ENCODE measurements at regions not wholly inside any gene's neighbourhood (a gene's known extent, or its start where the extent isn't known, plus 50 kb on each side); places are given as distances from the start of the nearest gene placed in this dataset.

DNA sequence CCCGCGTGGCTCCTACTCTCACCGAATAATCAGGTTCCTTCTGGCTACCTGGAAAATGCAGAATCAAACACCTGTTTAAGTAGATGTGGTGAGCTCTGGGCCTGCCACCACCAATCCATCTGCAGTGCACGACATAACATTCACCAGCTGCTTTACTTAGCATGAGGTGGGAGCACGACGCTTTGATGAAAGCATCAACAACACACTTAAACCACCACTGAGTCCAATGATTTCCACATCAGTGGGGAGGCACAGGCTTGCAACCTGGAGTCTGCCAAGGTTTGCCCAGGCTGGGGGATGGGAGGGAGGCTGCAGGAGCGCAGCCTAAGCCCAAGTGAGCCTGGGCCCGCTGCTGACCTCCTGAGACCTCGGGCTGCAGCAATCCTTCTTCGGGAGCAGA lies 415.5 kb downstream of the MEIS1 start:
- no peak for DNase-seq

DNA sequence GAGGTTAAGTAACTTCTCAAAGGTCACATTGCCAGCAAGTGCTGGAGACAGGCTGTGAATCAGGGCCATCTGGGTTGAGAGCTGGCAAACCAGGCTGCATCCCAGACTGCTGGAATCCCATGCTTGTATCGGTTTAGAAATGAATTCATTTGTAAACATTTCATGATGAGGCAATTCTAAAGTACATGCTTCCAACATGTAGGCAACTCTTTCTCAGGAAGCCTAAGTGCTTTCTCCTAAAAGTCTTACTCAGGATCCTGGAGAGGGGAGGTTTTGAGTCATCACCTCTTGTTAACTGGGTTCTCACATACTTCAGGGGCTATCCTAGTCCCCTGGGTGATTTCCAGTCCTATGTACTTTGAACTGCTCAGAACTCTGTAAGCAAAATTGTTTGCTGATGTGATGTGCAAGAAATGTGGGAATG lies 416.5 kb downstream of the MEIS1 start:
- no peak for DNase-seq

DNA sequence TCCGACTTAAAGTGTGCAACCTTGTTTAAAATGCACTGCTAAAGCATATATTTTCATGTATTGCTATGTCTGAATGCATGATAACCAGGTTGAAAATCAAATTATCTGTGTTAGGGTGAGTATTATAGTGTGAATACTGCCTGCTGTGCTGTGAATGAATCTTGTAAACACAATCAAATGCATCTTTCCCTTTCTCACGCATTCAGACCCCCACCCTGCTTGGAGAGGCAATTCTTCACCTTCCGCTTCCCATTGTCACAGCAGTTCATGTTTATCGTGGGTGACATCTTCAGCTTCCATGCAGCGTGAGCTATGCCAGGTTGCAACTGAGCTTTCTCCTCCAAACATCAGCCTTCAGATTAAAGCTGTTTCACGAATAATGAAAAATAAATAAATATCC lies 418.0 kb downstream of the MEIS1 start:
- DNase-seq: no peak

DNA sequence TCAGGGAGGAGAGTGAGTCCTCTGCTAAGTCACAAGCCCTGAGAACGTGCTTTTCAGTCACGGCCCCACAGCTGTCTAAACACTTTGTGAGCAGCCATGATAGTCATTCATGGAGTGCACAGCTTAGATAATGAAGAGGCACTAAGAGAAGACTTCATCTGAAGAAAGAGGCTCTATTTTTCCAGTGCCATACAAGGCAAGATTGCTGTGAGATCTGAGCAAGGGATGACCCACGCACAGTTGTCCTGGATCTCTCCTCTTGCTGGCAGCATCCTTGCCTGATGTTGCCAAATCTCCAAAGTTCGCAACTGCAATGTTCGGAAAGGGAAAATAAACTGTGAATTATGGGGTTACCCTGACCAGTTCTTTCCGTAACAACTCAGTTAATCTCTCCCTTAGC lies 418.7 kb downstream of the MEIS1 start:
- DNase-seq: no peak

DNA sequence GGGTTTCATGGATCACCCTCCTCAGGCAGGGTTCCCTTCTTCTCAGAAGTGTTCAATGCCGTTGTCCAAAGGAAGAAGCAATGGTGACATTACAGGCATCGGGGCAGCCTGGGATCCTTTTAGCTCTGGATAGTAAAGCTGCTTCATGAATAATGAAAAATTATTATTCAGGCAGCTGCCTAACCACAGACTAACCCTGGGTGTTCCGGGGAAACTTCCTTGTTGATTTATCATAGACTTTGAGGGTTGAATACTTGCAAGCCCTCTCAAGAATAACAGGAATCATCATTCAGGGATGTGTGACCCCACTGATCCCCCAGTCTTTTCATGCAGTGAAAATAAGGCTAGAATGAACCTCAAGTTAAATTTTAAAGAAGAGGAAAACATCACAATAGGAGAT lies 419.4 kb downstream of the MEIS1 start:
- no peak for DNase-seq

DNA sequence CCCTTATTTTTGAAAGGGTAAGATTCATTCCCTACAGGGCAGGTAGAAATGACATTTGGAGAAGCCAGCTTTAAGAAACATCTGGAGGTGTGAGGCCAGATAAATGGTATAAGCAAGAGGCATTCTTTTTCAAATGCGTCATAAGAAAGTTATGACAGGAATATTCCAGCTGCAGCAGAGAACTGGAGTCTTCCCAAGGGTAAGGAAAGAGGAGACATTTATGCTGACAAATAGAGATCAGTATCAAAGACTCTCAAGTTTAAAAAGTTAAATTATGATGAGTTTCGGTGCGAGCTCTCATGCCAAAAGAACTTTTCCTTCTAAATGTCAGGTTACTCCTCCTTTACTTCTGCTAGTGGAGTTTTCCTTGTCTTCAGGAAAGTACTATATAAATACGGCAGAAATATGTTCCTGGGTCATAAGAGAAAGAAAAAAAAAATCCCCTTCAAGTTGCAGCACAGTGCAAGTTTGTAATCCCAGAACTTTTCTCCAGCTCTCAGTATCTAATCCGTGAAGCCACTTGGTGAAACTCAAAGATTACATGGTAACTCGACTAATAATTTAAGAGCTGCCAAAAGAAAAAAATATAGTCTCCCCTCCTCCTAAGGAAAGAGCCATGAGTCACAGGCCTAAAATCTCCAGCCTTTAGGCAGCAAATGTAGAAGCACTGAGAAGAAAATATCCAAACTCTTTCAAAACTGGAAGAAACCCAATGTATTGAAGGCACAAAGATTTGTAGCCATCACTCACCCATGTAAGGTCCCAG lies 428.1 kb downstream of the MEIS1 start:
- DNase-seq: no peak

DNA sequence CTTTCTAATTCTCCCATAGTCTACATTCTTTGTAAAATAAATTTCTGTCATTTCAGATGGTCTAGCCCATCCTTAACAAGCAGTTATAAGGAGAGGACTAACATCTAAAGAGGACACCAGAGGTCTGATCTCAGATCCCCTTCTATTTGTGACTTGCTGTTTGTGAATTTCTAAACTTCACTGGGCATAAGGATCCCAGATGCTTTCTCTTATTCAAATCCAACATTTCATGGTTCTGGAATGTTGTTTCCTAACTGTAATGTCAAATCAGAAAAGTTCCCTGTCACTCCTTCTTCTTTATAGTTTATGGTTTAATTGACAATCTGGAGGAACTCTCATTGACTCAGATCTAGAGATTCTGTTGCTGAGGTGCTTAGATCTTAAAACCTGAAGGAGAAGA lies 430.2 kb downstream of the MEIS1 start:
- DNase-seq: no peak

DNA sequence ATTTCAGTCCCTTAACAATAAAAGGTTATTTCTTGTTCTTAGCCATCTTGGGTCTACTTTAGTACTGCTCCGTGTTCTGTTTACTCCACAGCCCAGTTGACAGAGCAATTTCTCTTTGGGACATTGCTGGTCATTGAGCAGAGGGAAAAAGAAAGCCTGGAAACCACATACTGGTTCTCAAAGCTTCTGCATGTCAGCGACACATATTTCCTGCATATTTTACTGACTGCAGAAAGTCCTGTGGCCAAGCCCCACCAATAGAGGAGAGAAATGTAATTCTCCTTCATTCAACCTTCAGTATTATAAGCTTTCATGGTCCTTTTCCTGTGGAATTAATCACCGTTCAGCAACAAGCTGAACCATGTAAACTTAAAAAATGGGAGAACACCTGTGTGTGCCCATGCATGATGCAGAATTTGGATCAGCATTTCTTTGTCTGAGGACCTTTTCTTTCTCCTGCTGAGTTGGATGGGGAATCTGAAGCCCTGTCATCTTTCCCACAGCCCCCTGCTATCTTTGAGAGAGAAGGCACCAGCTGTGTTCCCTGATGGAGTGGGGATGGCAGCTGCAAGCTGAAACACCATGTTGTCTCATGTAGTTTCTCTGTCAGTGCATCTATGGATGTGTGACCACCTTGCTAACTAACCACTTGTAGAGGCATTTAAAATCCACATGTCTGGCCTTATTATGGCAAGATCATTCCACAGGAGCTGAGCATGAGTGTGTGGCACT lies 431.6 kb downstream of the MEIS1 start:
- no peak for DNase-seq

DNA sequence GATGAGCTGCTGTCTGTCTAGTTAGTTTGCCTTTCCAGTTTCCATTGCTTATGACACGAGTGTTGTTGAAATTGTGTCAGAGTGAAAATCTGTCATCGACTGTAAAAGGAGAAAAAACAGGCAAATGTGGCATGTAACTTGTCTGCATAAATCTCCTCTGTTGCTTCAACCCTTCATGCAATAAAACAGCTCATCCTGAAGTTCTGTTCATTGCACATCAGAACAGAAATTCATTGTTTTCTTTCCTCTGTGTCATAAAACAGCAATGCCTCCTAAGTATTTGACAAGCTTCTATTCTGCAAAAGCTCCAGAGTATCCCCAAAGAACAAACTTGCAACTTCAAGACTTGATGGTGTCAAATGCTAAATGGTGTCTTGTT lies 432.1 kb downstream of the MEIS1 start:
- no peak for DNase-seq

DNA sequence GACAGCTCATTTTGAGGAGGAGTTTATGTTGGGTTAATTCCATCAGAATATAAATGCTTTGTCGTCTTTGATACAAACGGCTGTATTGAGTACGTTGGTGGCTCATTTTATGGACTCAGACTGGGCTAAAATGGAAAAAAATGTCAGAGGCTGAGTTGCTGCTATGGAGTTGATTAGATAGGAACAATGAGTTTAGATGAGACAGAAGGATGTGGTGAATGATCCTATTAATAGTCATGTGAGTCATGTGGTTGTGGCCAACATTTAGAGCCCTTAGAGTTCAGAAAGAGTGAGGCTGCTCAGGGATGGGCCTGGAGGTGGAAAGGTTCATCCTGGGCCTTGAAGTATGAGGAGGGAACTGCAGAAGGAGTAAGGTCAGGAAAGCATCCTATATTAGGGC lies 434.2 kb downstream of the MEIS1 start:
- no peak for DNase-seq

DNA sequence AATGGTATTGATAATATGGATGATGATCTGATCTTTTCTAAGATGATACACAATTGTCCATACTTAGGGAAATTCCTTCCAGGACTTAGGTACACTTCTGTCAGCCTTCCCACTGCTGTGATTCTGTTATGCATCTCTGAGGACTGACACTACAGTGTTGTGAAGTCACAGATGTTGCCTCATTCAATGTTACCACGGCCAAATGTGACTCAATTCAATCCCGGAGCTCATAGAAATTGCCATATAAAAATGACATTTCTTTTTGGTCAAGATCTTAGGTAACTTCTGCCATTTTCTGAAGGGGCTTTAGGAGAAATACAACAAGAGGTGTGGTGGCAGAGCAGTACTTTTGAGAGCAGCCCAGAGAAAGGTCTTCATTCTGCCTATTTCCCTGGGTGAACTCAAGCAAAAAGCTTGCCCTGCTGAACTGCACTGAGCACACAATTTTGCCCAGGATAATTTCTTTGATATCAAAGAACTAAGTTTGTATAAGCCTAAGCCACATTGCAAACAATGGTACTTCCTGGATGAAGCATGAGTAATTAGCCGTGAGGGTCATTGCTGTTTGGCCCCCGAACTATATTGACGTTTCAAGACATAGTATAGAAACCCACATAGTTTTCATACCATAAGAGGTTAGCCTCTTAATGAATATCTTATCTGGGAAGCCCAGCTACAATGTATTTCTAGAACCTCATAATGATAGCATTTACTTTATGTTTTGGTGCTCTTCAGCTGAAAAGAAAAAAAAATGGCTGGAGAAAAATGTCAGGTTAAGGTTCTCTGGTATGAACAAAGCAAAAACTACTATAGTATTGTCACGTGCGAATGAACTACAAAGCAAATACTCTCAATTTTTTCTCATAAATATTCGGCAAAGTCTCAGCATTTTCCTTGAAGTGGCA lies 437.4 kb downstream of the MEIS1 start:
- no peak for DNase-seq

DNA sequence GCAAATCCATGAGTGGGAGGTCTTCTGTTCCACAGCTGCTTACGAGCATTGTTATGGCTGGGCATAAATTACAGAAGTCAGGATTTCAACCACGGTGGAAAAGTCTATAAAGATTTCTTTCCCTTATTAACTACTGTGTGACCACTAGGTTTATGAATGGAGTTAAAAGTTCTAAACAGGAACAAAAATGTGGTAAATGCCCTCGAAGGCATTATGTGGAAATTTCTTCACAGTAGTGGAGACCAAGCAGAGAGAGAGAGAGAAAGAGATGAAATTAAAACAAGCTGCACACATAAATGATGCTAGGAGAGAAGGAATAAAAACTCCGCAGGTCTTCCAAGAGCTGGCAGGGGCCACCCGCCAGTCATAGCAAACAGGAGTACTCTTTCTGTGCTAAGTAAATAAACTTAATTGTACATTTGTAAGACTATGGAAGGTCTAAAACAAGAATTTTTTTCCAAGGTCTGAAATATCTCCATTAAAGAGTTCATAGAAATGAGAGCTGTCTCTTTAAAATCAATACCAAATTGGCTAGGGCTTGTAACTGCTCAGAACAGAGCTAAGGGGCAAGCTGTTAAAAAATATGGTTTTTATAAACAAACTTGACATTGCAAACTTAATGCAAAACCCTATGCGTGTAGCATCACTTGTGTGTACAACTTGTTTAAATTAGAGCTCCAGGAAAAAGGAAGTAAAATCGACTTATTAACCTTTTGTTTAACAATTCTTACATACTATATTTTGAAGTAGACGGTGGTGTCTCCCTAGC lies 438.2 kb downstream of the MEIS1 start:
- DNase-seq: no peak

DNA sequence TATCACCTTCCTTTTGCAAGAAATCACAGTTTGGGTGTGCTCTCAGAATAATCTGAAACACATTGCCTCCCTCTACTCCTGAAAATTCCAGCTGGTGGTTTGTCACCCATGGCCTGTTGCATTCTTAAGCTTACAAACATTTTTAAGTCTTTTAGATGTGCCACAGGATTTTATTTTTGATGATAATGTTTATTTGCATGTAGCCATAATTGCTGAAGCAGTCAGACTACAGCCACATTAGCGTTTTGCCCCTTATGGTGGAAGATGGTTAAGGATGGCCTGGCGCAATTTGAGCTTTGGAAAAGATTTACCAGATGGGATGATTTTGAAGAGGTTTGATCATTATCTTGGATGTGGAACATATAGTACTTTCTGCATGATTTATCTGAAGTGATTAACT lies 439.5 kb downstream of the MEIS1 start:
- no peak for DNase-seq

DNA sequence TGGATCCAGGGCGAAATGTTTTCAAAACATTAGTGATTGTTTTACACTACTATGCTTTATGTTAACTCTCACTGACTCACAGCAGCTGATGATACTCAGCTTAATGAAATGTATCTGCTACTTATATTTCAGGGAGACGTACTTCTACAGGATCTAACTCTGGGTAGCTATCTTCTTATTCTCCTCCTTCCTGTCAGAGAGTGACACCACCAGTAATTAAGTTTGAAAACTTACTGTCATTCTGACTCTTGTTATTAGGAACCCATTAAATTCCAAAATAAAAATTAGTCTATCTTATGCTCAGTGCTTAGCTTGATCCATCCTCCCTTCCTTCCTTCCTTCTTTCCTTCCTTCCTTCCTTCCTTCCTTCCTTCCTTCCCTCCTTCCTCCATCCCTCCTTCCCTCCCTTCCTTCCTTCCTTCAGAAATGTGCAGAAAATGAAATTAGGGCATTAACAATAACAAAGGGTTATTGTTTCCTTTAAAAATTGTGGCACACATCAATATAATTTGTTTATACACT lies 441.1 kb downstream of the MEIS1 start:
- no peak for DNase-seq

DNA sequence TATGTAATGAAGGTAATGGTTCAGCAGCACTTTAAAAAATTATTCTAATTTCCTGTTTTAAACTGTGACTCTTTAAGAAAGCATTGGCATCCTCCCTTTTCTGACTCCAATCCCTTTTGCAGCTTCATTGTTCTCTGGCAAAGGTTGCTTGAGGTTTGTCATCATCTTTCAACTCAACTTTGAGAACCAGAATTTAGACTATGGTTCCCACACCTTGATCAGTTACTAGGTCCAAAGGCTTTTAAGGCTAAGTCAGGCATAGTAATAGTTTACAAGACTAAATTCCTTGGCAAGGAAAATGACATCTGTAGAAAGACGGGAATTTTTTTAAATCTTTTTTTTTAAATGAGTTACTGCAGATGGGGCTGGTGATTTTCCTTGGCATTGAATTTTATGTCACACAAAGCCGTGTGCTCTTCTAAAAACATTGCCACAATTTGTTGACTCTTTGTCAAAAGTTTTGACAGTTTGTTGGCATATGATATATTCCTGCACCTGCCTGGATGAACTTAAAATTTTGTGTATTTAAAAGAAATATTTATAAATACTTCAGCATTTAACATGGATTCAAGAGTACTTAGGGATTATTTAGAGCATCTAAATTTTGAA lies 451.0 kb downstream of the MEIS1 start:
- no peak for DNase-seq

DNA sequence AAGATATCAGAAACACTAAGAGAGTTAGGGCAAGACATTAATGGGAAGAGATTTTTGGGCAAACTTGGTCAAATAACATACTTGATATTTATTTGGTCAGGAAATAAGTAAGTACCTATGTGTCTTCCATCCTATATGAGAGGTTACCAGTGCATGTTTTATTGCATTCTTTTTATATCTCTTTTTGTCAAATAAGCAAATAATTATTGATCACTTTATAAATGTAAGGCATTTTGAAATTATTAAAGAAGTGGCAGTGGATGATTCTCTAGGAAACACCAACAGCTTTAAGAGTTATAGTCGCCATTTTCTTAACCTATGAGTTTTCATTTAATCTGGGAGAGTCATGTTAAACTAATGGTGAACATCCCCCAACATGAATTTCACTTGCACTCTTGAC lies 453.3 kb downstream of the MEIS1 start:
- DNase-seq: no peak

DNA sequence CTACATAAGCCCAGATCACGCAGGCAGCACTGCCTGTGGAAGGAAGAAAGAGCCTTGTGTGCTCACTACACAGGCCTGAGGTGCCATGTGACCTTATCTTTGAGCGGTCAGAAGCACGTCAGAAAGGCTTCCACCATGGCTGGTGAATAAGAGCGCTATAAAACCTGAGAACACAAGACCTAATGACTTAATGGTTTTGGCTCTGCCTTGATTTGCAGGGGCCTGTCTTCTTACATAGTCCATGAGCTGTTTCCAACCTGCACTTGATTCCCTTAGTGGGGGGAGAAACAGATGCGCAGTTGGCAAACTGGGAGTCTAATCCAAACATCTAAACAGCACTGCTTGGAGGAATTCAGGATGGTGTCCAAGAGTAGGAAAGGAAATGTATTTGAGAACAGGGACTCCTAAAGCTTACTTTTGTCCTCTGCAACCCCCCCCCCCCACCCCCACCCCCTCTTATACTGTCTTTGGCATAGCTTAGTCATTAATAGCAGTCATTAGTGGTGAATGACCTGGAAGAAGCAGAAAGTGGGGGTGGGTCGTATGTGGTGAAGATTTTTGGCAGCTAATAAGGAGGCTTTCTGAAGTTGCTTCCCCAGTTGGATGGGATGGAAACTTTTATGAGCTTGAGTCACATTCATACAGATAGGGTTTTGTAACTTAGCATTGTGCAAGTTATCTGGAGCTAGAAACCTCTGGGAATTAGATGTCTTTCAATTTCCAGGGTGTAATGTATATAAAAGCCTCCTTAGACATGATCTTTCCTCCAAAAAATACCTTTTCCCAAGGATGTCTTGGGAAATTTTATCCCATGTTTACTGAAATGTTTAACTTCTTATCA lies 454.1 kb downstream of the MEIS1 start:
- DNase-seq: no peak

DNA sequence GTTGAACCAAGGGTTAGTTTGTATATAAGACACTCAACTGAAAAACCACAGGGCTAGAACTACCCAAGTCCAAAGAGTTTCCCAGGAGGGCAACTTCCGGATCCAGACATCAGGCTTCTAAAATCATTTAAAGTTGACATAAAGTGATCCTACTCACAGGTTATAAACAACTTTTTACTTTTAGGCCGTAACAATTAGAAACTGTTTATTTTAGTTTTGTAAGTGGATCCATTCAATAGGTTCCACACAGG lies 454.6 kb downstream of the MEIS1 start:
- no peak for DNase-seq

DNA sequence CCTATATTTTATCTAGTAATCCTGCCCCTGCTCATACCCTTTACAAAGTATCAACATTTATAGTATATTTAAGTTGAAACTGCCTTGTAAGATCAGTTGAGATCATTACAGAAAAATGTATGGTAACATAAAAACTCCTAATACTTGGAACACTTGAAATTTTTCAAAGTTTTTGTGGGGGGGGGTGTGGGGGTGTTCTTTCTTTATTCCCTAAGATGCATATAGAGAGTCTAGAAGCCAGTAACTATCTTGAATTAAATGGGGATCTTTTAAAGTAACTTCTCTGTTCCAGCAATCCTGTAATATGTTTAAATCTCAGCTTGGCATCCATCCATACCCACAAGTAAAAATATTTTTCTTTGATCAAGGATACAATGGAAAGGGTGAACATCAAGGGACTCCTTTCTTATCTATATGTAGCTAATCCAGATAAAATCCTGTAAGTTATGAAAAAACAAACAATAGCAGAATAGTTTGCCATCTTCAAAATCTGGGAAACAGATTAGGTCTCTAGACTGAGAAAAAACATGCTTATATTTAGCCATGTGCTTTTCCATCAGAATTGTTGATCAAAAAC lies 455.3 kb downstream of the MEIS1 start:
- DNase-seq: no peak

DNA sequence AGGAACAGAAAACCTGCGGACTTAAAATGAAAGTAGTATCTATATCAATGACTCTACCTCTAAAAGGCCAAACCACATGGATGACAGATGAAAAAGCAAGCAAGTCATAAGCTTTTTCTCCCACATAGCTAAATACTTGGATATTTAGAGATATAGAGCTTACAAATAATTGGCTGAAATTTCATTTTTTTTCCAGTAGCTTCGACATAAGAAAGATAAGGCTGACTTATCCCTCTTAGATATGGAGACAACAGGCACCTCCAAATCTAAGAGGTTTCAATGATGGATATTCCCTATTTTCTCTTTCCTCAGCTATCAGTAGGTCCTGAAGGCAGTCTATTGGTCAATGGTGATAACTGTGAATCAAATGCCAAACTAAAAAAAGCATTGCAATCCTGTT lies 460.3 kb downstream of the MEIS1 start:
- DNase-seq: no peak

DNA sequence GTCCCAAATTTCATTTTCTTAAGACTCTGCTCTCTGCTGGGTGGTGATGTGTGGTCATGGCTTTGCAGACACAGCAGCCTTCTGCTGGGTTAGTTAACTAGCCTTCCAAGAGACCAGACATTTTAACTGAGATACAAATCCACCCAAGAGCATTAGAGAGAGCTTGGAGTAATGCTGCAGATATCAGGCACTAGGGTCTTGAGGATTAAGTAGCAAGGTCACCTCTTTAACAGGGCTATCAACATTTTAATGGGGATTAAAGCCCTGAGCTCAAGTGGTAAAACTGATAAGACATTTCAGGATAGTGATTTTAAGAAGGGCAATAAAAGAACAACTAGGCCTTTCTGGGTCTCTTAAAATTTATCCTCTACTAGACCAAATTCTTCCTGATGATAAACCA lies 461.2 kb downstream of the MEIS1 start:
- no peak for DNase-seq
